NCI-H748 (cell line): ENCODE measurements at regions not wholly inside any gene's neighbourhood (a gene's known extent, or its start where the extent isn't known, plus 50 kb on each side); places are given as distances from the start of the nearest gene placed in this dataset.
A peak's percentile ranks its signal among the peaks of the same experiment; 100 is the strongest.

Source experiments
- DNase-seq: peaks from one replicate; lab custom pipeline; 2025; ENCODE audit not compliant: unreplicated experiment; lab: John Stamatoyannopoulos, UW

DNA sequence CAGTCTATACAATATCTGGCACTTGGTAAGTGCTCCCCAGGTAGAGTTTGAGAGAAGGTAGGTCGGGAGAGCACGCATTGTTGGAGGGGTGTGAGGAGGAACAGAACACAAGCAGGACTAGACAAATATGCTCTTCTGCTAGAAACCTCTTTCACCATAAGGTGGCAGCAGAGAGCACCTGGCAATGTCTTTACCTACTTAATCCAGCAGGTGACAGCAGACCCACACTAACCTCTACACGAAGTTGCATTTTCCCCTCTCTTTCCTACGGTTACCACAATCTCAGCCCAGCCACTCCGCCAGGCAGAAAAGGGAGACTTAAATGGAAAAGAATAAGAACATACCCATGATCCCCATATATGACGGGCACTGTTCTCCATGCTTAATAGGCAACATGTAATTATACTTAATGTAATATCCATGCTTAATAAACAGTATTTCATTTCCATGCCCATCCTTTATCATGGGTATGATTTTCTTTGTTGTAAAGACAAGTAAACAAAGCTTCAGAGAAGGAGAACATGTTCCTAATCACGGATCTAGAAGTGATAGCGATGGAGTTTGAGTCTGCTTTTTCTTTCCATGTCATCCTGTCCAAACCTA is 55.1 kb upstream of the CCL2 start:
- DNase-seq, result peak; percentile 80

DNA sequence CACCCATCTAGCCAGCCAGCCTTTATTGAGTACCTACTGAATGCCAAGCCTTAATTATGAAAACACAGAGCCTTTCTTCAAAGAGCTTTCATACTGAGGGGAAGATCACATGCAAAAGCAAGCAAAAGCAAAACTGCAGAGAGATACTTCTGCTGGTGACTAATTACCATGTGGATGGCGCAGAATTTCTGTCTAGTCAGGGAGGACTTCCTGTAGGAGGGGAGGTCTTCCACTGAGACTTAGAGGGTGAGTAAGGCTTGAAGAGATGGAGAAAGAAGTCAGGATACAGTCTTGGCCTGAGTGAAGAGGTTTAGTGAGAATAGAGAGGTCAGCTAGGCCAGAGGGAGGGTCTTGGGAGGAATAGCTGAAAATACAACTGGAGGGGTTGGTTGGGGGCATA is 53.9 kb upstream of the CCL2 start:
- DNase-seq, result no peak

DNA sequence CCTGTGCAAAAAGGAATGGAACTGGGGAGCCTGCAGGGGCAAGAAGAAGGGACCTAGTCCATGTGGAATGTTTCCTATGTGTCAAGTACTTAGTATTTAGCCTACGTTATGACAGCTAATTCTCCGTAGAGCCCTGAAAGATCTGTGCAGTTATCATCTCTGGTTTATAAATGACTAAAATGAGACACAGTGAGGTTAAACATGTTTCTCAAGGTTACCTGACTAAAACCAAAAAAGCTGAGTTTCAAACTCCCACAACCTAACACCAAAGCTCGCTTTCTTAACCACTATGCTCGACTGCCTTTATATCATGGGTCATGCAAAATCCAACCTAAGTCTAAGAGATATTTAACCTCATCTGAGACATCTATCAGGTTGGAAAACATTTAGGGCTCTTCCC is 53.3 kb upstream of the CCL2 start:
- DNase-seq, result no peak

DNA sequence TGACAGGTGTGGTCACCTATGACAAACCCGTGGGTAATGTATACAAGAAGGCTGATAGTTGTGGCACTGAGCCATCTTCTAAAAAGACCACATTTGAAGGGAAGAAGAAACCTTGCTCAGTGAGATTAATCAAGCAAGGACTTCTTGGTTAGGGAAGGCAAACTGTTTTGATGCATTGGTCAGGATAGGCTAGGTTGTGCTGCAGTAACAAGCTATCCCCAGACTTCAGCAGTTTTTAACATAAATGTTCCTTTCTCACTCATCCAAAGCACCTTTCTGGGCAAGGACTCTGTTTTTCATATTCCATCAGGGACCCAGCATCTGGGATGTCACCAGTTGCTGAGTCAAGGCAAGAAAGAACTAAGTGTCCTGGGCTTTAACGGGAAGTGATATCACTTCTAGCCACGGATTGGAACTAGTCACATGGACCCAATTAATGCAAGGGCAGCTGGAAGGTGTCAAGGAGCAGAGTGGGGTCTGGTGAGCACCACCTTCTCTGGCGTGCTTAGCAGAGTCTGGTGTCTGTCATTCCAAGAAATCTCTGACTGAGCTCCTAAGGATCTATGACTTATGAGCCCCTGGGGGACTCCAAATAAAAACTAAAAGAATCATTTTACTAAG is 52.0 kb upstream of the CCL2 start:
- DNase-seq, result no peak

DNA sequence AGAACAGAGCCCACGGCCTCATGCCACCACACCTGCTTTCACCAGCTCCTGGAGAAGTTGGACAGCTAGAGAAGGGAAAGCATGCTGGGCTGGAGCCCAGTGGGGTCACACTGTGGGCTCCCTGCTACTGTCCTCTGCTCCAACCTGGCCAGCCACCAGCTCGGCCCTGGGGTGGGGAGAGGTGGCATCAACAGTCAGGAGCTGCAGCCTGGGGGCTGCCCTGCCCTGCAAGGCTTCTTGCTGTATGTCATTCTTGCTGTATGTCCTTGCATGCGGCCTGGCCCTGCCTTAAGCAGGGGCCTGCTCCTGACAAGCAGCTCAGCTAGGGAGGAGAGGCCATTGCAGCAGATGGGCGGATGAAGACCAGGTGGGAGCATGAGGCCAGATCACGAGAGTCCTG is 50.7 kb upstream of the CCL2 start:
- DNase-seq, result no peak
